ENCODE measurements at regions not wholly inside any gene's neighbourhood (a gene's known extent, or its start where the extent isn't known, plus 50 kb on each side); places are given as distances from the start of the nearest gene placed in this dataset.

DNA sequence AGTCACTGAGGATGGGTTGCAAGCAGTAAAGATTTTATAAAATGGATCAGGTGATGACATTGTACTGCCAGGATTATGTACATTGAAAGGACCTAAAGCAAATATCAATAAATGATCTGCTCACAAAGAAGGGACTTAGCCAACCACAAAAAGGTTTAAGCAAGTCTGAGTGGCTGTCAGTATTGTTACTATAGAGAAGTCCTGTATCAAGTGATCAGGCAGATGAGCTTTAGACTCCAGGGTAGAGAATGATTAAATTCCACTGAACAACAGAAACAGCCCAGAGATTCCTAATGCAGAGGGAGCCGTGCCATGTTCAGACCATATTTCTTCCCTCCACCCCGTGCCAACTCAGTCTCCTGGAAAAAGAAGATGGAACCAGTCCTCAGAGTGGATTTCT is 138.9 kb downstream of the SETD4 start:
- TF ChIP-seq, protein P1, sequence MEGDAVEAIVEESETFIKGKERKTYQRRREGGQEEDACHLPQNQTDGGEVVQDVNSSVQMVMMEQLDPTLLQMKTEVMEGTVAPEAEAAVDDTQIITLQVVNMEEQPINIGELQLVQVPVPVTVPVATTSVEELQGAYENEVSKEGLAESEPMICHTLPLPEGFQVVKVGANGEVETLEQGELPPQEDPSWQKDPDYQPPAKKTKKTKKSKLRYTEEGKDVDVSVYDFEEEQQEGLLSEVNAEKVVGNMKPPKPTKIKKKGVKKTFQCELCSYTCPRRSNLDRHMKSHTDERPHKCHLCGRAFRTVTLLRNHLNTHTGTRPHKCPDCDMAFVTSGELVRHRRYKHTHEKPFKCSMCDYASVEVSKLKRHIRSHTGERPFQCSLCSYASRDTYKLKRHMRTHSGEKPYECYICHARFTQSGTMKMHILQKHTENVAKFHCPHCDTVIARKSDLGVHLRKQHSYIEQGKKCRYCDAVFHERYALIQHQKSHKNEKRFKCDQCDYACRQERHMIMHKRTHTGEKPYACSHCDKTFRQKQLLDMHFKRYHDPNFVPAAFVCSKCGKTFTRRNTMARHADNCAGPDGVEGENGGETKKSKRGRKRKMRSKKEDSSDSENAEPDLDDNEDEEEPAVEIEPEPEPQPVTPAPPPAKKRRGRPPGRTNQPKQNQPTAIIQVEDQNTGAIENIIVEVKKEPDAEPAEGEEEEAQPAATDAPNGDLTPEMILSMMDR (IDR thresholded peaks at IDR 0.05): no peak
- TF ChIP-seq GABPA (IDR thresholded peaks at IDR 0.05; ENCODE audit: low read depth): no peak
- no peak for TF ChIP-seq REST (IDR thresholded peaks at IDR 0.05; ENCODE audit: low read depth, low read length)
- TF ChIP-seq RAD21 (IDR thresholded peaks at IDR 0.05; ENCODE audit: low read length): no peak
- TF ChIP-seq NFIC (IDR thresholded peaks at IDR 0.05; ENCODE audit: borderline replicate concordance): no peak
- TF ChIP-seq MEF2A (IDR thresholded peaks at IDR 0.05; ENCODE audit: borderline replicate concordance, low read depth): no peak
- TF ChIP-seq EZH2phosphoT487 (IDR thresholded peaks at IDR 0.05; ENCODE audit: borderline replicate concordance, low read depth): no peak

All from SK-N-SH (cell line).